ENCODE measurements at regions not wholly inside any gene's neighbourhood (a gene's known extent, or its start where the extent isn't known, plus 50 kb on each side); places are given as distances from the start of the nearest gene placed in this dataset.

DNA sequence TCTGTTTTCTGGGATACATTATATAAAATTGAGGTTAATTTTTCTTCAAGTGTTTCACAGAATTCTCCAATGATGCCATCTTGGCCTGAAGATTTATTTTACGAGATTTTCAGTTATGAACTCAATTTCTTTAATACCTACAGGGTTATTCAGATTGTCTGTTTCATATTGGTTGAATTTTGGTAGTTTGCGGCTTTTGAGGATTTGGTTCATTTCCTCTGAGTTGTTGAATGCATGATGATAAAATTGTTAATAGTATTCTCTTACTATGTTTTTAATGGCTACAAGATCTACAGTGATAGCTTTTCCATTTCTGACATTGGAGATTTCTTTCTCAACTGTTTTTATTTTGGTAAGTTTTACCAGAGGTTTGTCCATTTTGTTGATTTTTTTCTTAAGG lies 63.9 kb upstream of the PTPRG start:
- DNase-seq, result no peak
- intact Hi-C loops (cut with DNase I), result no loop called here

DNA sequence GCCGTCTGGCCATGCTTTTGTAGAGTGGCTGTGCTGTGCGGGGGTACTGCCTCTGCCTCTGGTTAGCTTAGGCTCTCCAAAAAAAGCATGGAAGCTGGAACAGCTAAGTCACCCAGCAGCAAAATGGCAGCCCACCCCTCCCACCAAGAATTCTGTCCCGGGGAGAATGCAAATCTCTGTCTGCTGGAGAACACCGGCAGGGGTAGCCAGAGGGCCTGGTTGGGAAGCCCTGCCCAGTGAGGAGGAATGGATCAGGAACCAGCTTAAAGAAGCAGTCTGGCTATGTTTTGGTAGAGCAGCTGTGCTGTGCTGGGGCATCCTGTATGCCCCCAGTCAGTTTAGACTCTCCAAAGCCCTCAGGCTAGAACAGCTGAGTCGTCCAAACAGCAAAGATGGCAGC lies 56.2 kb upstream of the PTPRG start:
- intact Hi-C loops (cut with DNase I), result no loop called here
- no peak for DNase-seq

GRCh38 chr3:61507946-61508345 lies 53.4 kb upstream of the PTPRG start:
- intact Hi-C loops (cut with DNase I), result no loop called here
- no peak for DNase-seq
